ENCODE measurements at regions not wholly inside any gene's neighbourhood (a gene's known extent, or its start where the extent isn't known, plus 50 kb on each side); places are given as distances from the start of the nearest gene placed in this dataset.

DNA sequence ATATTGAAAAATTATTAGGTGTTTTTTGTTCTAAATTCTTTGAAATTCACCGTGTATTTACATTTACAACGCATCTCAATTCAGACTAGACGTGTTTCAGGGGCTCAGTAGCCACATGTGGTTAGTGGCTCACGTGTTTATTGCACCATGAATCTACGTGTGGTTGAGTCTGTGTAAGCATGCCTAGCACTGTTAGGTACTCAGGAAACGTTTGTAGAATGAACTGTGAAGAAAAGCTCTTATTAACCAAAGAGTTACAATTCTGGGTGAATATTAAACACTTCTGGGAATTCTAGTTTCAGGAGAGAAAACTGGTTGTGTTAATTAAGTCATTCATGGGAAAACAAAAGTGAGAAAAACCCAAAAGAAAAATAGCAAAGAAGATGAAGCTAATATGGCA lies 117.5 kb upstream of the CDH6 start:
- no peak overlapping the region for H3K18ac ChIP-seq (ENCODE audit: low read depth in 1 of 2, low read length in 2 of 2)
- no peak overlapping the region for H3K9ac ChIP-seq (ENCODE audit: low read length)
- H3K36me3 ChIP-seq (ENCODE audit: control insufficient read depth in 1 of 2, insufficient read depth in 2 of 2, low read depth in 1 of 2, low read length in 2 of 2) = no peaks in the 10 kb centered on the region
- no peak overlapping the region for H3K14ac ChIP-seq (ENCODE audit: low read length in 2 of 2)
- H3K27me3 ChIP-seq (ENCODE audit: control insufficient read depth in 1 of 2, insufficient read depth in 1 of 2, low read length in 2 of 2) = no peaks in the 10 kb centered on the region
- no peak overlapping the region for H4K8ac ChIP-seq (ENCODE audit: low read length)
- H3K79me1 ChIP-seq (replicated peaks; ENCODE audit: low read length, poor library complexity, severe bottlenecking) = no peaks in the 10 kb centered on the region
- H3K9me3 ChIP-seq (ENCODE audit: control insufficient read depth, low read length) = no peaks in the 10 kb centered on the region
- H3K4me2 ChIP-seq (ENCODE audit: low read length, poor library complexity, severe bottlenecking) = no peak overlapping the region
- no peak overlapping the region for H2BK12ac ChIP-seq (ENCODE audit: low read length in 2 of 2)
- H2AK5ac ChIP-seq (ENCODE audit: low read length, severe bottlenecking) = no peak overlapping the region
- H3K4me1 ChIP-seq (ENCODE audit: control insufficient read depth, insufficient read depth, low read depth, low read length) = peaks cover 1% of the 10 kb centered on the region
- no peak overlapping the region for H2BK5ac ChIP-seq (ENCODE audit: low read depth, low read length, poor library complexity, severe bottlenecking)
- DNase-seq = no peak
- WGBS = 77% methylated on average over 5 of the region's 6 CpGs
- no peak overlapping the region for H2BK120ac ChIP-seq (ENCODE audit: low read depth, low read length)
- no peak overlapping the region for H3K4ac ChIP-seq (ENCODE audit: low read depth in 1 of 2, low read length in 2 of 2)
- no peak overlapping the region for H2AFZ ChIP-seq (ENCODE audit: low read depth, low read length)
- H2BK15ac ChIP-seq (ENCODE audit: low read depth, poor library complexity, severe bottlenecking) = no peak overlapping the region
- H3K27ac ChIP-seq (ENCODE audit: low read length, poor library complexity, severe bottlenecking) = no peak overlapping the region
- H3K4me3 ChIP-seq (ENCODE audit: insufficient read depth in 1 of 2, low read depth in 1 of 2, low read length in 2 of 2) = no peak overlapping the region
- no peak overlapping the region for H4K91ac ChIP-seq (ENCODE audit: low read length)
- no peak overlapping the region for H3K23ac ChIP-seq (ENCODE audit: low read length in 2 of 2)

DNA sequence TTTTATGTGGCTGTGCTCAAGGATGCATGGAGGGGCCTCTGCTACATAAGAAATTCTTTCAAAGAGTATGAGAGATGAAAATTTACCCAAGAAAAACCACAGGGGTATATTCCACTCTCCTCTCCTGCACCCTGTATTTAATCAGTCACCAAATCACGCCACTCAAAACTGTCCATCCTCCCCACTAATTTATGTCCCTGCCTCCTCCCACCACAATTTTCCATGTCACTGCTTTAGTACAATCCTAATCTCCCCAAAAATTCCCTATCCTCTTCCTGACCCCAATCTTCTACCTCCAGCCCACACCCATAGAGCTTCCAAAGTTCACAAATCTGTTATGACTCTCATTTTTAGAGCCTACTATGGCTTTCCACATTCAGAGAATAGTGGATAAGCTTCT lies 125.2 kb upstream of the CDH6 start:
- 55% methylated on average over 1 of the region's 1 CpG for WGBS

DNA sequence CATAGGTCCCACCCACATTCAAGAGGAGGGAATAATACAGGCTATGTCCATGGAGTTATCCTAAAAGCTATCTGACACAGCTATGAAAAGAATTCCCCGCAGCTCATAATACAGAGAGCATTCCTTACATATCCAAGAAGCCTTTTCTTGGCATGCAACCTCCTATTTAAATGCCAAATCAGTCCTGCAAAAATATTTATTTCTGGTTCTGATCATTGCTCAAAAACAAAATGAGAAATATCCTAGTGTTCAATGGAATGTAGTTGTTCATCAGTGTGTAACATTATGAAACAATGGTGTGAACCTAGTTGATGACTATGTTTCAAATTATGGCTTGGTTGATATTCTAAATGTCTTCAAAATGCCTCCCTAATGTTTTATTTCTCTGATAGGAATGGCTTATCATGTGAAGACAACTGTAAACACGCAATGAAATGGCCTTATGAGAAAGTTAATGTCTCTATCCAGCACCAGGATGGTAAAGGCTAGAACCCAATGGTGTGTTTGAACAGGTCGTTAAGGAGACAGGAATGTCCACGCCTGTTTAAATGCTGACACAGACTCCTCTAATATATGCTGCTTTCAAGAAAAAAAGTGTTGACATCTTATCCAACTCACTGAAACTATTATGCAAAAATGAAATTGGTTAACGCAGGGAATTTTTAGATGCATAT lies 126.7 kb upstream of the CDH6 start:
- Histone ChIP-seq H4K8ac (ENCODE audit: low read length) (no peak overlapping the region), H3K36me3 (ENCODE audit: control insufficient read depth in 1 of 2, insufficient read depth in 2 of 2, low read depth in 1 of 2, low read length in 2 of 2) (no peaks in the 10 kb centered on the region), H2AFZ (ENCODE audit: low read depth, low read length) (no peak overlapping the region), H2BK15ac (ENCODE audit: low read depth, poor library complexity, severe bottlenecking) (no peak overlapping the region), H3K18ac (ENCODE audit: low read depth in 1 of 2, low read length in 2 of 2) (no peak overlapping the region), H3K23ac (ENCODE audit: low read length in 2 of 2) (no peak overlapping the region), H3K9ac (ENCODE audit: low read length) (no peak overlapping the region), H2BK12ac (ENCODE audit: low read length in 2 of 2) (no peak overlapping the region), H3K4me1 (ENCODE audit: control insufficient read depth, insufficient read depth, low read depth, low read length) (peaks cover 1% of the 10 kb centered on the region), H3K4me2 (ENCODE audit: low read length, poor library complexity, severe bottlenecking) (no peak overlapping the region), H2AK5ac (ENCODE audit: low read length, severe bottlenecking) (no peak overlapping the region), H3K79me1 (replicated peaks; ENCODE audit: low read length, poor library complexity, severe bottlenecking) (no peaks in the 10 kb centered on the region), H3K27me3 (ENCODE audit: control insufficient read depth in 1 of 2, insufficient read depth in 1 of 2, low read length in 2 of 2) (no peaks in the 10 kb centered on the region), H4K91ac (ENCODE audit: low read length) (no peak overlapping the region), H2BK120ac (ENCODE audit: low read depth, low read length) (no peak overlapping the region), H2BK5ac (ENCODE audit: low read depth, low read length, poor library complexity, severe bottlenecking) (no peak overlapping the region), H3K27ac (ENCODE audit: low read length, poor library complexity, severe bottlenecking) (peak overlapping the region; percentile 24), H3K4ac (ENCODE audit: low read depth in 1 of 2, low read length in 2 of 2) (no peak overlapping the region), H3K14ac (ENCODE audit: low read length in 2 of 2) (no peak overlapping the region), H3K9me3 (ENCODE audit: control insufficient read depth, low read length) (no peaks in the 10 kb centered on the region), H3K4me3 (ENCODE audit: insufficient read depth in 1 of 2, low read depth in 1 of 2, low read length in 2 of 2) (no peak overlapping the region)
- no peak for DNase-seq
- 62% methylated on average over 3 of the region's 5 CpGs for WGBS

More for the DNA sequence above, 125.2 kb upstream of the CDH6 start:
- no peaks in the 10 kb centered on the region for H3K9me3 ChIP-seq (ENCODE audit: control insufficient read depth, low read length)
- H3K14ac ChIP-seq (ENCODE audit: low read length in 2 of 2) = no peak overlapping the region
- H3K79me1 ChIP-seq (replicated peaks; ENCODE audit: low read length, poor library complexity, severe bottlenecking) = no peaks in the 10 kb centered on the region
- H2BK120ac ChIP-seq (ENCODE audit: low read depth, low read length) = no peak overlapping the region
- H3K36me3 ChIP-seq (ENCODE audit: control insufficient read depth in 1 of 2, insufficient read depth in 2 of 2, low read depth in 1 of 2, low read length in 2 of 2) = no peaks in the 10 kb centered on the region
- DNase-seq = no peak
- H2BK5ac ChIP-seq (ENCODE audit: low read depth, low read length, poor library complexity, severe bottlenecking) = no peak overlapping the region
- no peak overlapping the region for H3K4ac ChIP-seq (ENCODE audit: low read depth in 1 of 2, low read length in 2 of 2)
- no peak overlapping the region for H3K18ac ChIP-seq (ENCODE audit: low read depth in 1 of 2, low read length in 2 of 2)
- no peak overlapping the region for H4K91ac ChIP-seq (ENCODE audit: low read length)
- no peak overlapping the region for H2AFZ ChIP-seq (ENCODE audit: low read depth, low read length)
- no peaks in the 10 kb centered on the region for H3K27me3 ChIP-seq (ENCODE audit: control insufficient read depth in 1 of 2, insufficient read depth in 1 of 2, low read length in 2 of 2)
- H4K8ac ChIP-seq (ENCODE audit: low read length) = no peak overlapping the region
- no peak overlapping the region for H3K4me2 ChIP-seq (ENCODE audit: low read length, poor library complexity, severe bottlenecking)
- no peak overlapping the region for H3K27ac ChIP-seq (ENCODE audit: low read length, poor library complexity, severe bottlenecking)
- H3K9ac ChIP-seq (ENCODE audit: low read length) = no peak overlapping the region
- H2AK5ac ChIP-seq (ENCODE audit: low read length, severe bottlenecking) = no peak overlapping the region
- no peak overlapping the region for H3K23ac ChIP-seq (ENCODE audit: low read length in 2 of 2)
- peaks cover 1% of the 10 kb centered on the region for H3K4me1 ChIP-seq (ENCODE audit: control insufficient read depth, insufficient read depth, low read depth, low read length)
- no peak overlapping the region for H2BK15ac ChIP-seq (ENCODE audit: low read depth, poor library complexity, severe bottlenecking)
- H3K4me3 ChIP-seq (ENCODE audit: insufficient read depth in 1 of 2, low read depth in 1 of 2, low read length in 2 of 2) = no peak overlapping the region
- no peak overlapping the region for H2BK12ac ChIP-seq (ENCODE audit: low read length in 2 of 2)

DNA sequence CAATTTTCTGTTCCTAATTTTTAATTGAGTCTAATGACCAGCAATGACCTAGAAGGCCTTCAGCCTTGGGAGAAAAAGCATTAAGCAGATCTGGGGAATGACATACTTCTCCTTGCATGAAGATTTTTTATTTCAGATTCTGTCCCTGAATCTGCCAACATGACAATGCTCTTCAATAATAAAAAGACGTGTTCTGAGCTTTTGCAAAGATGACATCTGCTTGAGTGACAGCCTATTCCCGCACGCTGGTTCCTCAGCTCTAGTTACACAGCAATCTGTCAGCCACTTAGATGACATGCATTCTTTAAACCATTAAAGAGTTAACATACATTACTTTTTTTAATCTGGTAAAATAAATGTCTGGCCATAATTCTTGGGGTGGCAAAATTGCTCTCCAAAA lies 129.3 kb upstream of the CDH6 start:
- Histone ChIP-seq H3K4ac (ENCODE audit: low read depth in 1 of 2, low read length in 2 of 2) (no peak overlapping the region), H3K23ac (ENCODE audit: low read length in 2 of 2) (no peak overlapping the region), H3K9me3 (ENCODE audit: control insufficient read depth, low read length) (no peaks in the 10 kb centered on the region), H2BK5ac (ENCODE audit: low read depth, low read length, poor library complexity, severe bottlenecking) (no peak overlapping the region), H3K36me3 (ENCODE audit: control insufficient read depth in 1 of 2, insufficient read depth in 2 of 2, low read depth in 1 of 2, low read length in 2 of 2) (no peaks in the 10 kb centered on the region), H3K4me1 (ENCODE audit: control insufficient read depth, insufficient read depth, low read depth, low read length) (peaks cover 1% of the 10 kb centered on the region), H3K18ac (ENCODE audit: low read depth in 1 of 2, low read length in 2 of 2) (no peak overlapping the region), H3K27me3 (ENCODE audit: control insufficient read depth in 1 of 2, insufficient read depth in 1 of 2, low read length in 2 of 2) (no peaks in the 10 kb centered on the region), H3K14ac (ENCODE audit: low read length in 2 of 2) (no peak overlapping the region), H3K9ac (ENCODE audit: low read length) (no peak overlapping the region), H2BK12ac (ENCODE audit: low read length in 2 of 2) (no peak overlapping the region), H3K79me1 (replicated peaks; ENCODE audit: low read length, poor library complexity, severe bottlenecking) (no peaks in the 10 kb centered on the region), H2AFZ (ENCODE audit: low read depth, low read length) (no peak overlapping the region), H3K27ac (ENCODE audit: low read length, poor library complexity, severe bottlenecking) (no peak overlapping the region), H3K4me3 (ENCODE audit: insufficient read depth in 1 of 2, low read depth in 1 of 2, low read length in 2 of 2) (no peak overlapping the region), H2AK5ac (ENCODE audit: low read length, severe bottlenecking) (no peak overlapping the region), H2BK15ac (ENCODE audit: low read depth, poor library complexity, severe bottlenecking) (no peak overlapping the region), H2BK120ac (ENCODE audit: low read depth, low read length) (no peak overlapping the region), H3K4me2 (ENCODE audit: low read length, poor library complexity, severe bottlenecking) (no peak overlapping the region), H4K91ac (ENCODE audit: low read length) (no peak overlapping the region), H4K8ac (ENCODE audit: low read length) (no peak overlapping the region)
- 72% methylated on average over 3 of the region's 3 CpGs for WGBS
- DNase-seq = no peak
